Thyroid gland (tissue), 4 donors: ENCODE measurements at regions not wholly inside any gene's neighbourhood (a gene's known extent, or its start where the extent isn't known, plus 50 kb on each side); places are given as distances from the start of the nearest gene placed in this dataset.

Experiments
- POLR2A ChIP-seq, 2 donors: fragments of 450-650 bp; IDR thresholded peaks; one replicate each; pipeline ENCODE4 v1.6.1; 2017; ENCODE audit warnings: antibody characterized with exemption in 2 of 2, mild to moderate bottlenecking in 2 of 2, moderate library complexity in 1 of 2
- TF ChIP-seq, protein P1 (sequence below), 6 experiments: fragments of 200-600 bp in 3 of 6; fragments of 450-650 bp in 3 of 6; sonication (generic) in 3 of 6; IDR thresholded peaks; one replicate each; pipeline ENCODE4 v1.5.1; 2016 to 2019; ENCODE audit warnings: antibody characterized with exemption in 6 of 6, mild to moderate bottlenecking in 2 of 6, inconsistent platforms in 1 of 6, moderate library complexity in 1 of 6

DNA sequence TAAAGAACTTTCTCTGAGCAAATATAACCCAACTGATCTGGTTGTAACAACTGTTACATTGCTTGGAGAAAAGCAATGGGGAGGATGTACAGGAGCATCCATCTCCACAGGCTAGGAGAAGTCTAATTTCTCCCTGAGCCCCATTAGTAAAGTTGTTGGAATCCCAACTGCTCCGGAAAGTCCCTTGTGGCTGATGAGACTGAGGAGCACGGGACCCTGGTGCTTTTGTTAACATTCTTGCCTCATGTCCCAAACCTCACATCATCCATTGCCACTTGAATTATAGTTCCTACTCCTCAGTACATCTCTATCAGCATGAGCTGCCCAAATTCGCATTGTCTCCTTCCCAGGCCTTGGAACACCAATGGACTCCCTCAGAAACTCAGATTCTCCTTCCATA, 260.6 kb upstream of the BMP2 start:
- TF ChIP-seq, protein P1, sequence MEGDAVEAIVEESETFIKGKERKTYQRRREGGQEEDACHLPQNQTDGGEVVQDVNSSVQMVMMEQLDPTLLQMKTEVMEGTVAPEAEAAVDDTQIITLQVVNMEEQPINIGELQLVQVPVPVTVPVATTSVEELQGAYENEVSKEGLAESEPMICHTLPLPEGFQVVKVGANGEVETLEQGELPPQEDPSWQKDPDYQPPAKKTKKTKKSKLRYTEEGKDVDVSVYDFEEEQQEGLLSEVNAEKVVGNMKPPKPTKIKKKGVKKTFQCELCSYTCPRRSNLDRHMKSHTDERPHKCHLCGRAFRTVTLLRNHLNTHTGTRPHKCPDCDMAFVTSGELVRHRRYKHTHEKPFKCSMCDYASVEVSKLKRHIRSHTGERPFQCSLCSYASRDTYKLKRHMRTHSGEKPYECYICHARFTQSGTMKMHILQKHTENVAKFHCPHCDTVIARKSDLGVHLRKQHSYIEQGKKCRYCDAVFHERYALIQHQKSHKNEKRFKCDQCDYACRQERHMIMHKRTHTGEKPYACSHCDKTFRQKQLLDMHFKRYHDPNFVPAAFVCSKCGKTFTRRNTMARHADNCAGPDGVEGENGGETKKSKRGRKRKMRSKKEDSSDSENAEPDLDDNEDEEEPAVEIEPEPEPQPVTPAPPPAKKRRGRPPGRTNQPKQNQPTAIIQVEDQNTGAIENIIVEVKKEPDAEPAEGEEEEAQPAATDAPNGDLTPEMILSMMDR (IDR thresholded peaks at IDR 0.05), result no peak
- no peak for TF ChIP-seq POLR2A (IDR thresholded peaks at IDR 0.05)
